ENCODE measurements at regions not wholly inside any gene's neighbourhood (a gene's known extent, or its start where the extent isn't known, plus 50 kb on each side); places are given as distances from the start of the nearest gene placed in this dataset.

- TF ChIP-seq CTCF (IDR thresholded peaks at IDR 0.05; ENCODE audit: insufficient read depth, low read length, missing control alignments) = no peak
- CTCF ChIA-PET = no interaction called here
- POLR2A ChIA-PET = no interaction called here
- H3K4me3 ChIP-seq (ENCODE audit: low read depth, low read length) = no peak overlapping the region
- DNase-seq (ENCODE audit: low read depth, low spot score) = no peak
Observed at GRCh38 chr13:40334616-40335015, 331.8 kb downstream of the FOXO1 start.

- no peak overlapping the region for H3K4me3 ChIP-seq (ENCODE audit: low read depth, low read length)
- POLR2A ChIA-PET = no interaction called here
- no peak for DNase-seq (ENCODE audit: low read depth, low spot score)
- no peak for TF ChIP-seq CTCF (IDR thresholded peaks at IDR 0.05; ENCODE audit: insufficient read depth, low read length, missing control alignments)
- CTCF ChIA-PET = no interaction called here
Observed at GRCh38 chr13:40336228-40337221, 329.9 kb downstream of the FOXO1 start.

GRCh38 chr13:40337651-40338050, 328.8 kb downstream of the FOXO1 start:
- DNase-seq (ENCODE audit: low read depth, low spot score) = no peak
- ChIA-PET POLR2A (no interaction called here), CTCF (no interaction called here)
- H3K4me3 ChIP-seq (ENCODE audit: low read depth, low read length) = no peak overlapping the region
- no peak for TF ChIP-seq CTCF (IDR thresholded peaks at IDR 0.05; ENCODE audit: insufficient read depth, low read length, missing control alignments)

GRCh38 chr13:40338217-40338616, 328.2 kb downstream of the FOXO1 start:
- no peak overlapping the region for H3K4me3 ChIP-seq (ENCODE audit: low read depth, low read length)
- no peak for DNase-seq (ENCODE audit: low read depth, low spot score)
- TF ChIP-seq CTCF (IDR thresholded peaks at IDR 0.05; ENCODE audit: insufficient read depth, low read length, missing control alignments) = no peak
- POLR2A ChIA-PET = no interaction called here
- CTCF ChIA-PET = no interaction called here

GRCh38 chr13:40340368-40341095, 325.9 kb downstream of the FOXO1 start:
- ChIA-PET CTCF (no interaction called here), POLR2A (no interaction called here)
- DNase-seq (ENCODE audit: low read depth, low spot score) = no peak
- TF ChIP-seq CTCF (IDR thresholded peaks at IDR 0.05; ENCODE audit: insufficient read depth, low read length, missing control alignments) = no peak
- H3K4me3 ChIP-seq (ENCODE audit: low read depth, low read length) = no peak overlapping the region

- no peak for DNase-seq (ENCODE audit: low read depth, low spot score)
Observed at GRCh38 chr13:40341096-40341471, 325.4 kb downstream of the FOXO1 start.

More at GRCh38 chr13:40341096-40341471, 325.4 kb downstream of the FOXO1 start:
- TF ChIP-seq CTCF (IDR thresholded peaks at IDR 0.05; ENCODE audit: insufficient read depth, low read length, missing control alignments) = no peak
- CTCF ChIA-PET = no interaction called here
- no peak overlapping the region for H3K4me3 ChIP-seq (ENCODE audit: low read depth, low read length)
- POLR2A ChIA-PET = no interaction called here
